NCI-H2227 (cell line): ENCODE measurements at regions not wholly inside any gene's neighbourhood (a gene's known extent, or its start where the extent isn't known, plus 50 kb on each side); places are given as distances from the start of the nearest gene placed in this dataset.
A peak's percentile ranks its signal among the peaks of the same experiment; 100 is the strongest.
"Not testable (repeated sequence)": the region's sequence is repeated elsewhere in the genome, so short reads cannot be mapped to it uniquely, and the experiment has no call there.

Experiments used
- DNase-seq: peaks from one replicate; lab custom pipeline; 2025; ENCODE audit not compliant: unreplicated experiment; lab: John Stamatoyannopoulos, UW

- DNase-seq: peak; percentile 77
Observed at GRCh38 chr20:40848526-40848925, 159.5 kb upstream of the MAFB start.

DNA sequence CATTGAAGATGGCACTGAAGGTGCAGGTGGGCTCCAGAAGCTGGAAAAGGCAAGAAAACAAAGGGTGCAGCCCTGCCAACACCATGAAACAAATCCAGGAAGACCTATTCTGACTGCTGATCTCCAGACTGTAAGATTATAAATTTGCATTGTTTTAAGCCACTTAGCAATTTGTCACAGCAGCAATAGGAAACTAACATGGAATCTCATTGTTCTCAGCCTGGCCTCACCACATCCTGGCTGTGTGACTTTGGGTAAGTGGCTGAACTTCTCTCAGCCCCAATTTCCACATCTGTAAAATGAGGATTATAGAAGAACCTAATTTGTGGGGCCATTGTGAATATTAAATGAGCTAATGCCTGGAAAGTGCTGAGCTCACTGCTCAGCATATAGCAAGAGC lies 160.4 kb upstream of the MAFB start:
- no peak for DNase-seq

DNA sequence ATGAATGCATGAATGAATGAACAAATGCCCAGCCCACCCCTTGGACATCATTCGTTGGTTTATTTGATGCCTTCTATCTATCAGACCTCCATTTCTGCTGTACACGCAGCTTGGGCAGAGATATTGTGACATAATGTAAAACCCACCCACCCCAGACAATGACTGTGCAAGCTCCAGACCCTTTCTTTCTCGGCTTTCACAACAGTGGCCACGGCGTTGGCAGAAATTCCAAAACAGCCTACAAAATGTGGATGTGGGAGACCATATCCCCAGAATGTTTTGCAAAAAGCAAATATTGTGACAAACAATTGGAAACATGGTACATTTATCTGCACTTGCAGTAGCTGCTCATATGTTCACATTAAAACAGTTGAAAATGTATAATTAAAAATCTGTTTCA lies 162.0 kb upstream of the MAFB start:
- no peak for DNase-seq

DNA sequence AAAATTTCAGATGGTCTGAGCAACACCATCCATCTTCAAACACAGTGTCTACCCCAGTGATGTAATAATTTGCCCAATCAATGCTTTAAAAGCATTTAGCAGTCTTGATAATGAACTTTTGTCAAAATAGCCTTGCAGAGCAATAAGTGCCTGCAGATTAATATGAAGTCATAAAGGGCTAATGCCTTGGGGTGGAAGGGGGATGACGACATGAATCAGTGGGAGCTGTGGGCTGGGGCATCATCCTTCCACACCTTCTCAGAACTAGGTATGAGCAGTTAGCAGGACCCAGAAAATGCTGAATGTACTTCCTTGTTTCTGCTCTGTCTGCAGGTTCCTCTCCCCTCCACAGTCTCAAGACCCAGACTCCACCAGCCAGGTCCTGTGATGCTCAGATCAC lies 166.2 kb upstream of the MAFB start:
- no peak for DNase-seq

DNA sequence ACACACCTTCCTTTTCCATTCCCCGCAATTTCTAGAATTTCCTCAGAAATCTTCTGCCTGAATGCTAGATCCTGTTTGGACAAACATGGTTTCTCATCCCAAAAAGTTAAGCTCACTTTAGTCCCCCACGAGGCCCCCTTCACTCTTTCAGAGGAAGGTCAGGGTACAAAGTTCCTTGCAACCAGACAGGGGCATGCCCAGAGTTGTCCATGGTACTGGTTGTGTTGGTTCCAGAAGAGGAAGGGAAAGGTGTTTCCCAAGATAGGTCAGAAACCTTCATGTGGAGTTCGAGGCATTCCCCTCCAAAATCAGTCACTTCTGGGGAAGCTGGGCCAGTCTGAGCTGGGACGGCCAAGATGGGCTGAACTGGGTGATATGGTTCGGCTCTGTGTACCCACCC lies 167.6 kb upstream of the MAFB start:
- no peak for DNase-seq

DNA sequence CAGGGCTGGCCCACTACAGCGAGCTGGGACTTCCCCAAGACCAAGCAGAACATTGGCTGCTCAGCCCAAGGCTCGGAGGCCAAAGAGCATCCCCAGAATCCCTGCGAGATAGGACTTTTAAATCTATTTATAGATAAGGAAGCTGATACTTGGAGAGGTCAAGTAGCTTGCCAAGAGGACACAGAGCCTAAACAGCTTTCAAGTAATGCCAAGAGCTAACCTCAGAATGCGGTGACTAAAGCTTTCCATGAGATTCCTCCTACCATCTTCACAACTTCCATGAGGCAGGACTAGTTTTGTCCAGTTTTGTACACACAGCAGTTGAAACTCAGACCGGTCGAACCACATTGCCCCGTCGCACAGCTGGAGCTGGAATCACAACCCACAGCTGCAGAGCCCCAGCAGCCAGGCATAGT lies 168.1 kb upstream of the TOP1 start:
- DNase-seq: no peak

GRCh38 chr20:40861427-40862008 lies 167.1 kb upstream of the TOP1 start:
- no peak for DNase-seq

DNA sequence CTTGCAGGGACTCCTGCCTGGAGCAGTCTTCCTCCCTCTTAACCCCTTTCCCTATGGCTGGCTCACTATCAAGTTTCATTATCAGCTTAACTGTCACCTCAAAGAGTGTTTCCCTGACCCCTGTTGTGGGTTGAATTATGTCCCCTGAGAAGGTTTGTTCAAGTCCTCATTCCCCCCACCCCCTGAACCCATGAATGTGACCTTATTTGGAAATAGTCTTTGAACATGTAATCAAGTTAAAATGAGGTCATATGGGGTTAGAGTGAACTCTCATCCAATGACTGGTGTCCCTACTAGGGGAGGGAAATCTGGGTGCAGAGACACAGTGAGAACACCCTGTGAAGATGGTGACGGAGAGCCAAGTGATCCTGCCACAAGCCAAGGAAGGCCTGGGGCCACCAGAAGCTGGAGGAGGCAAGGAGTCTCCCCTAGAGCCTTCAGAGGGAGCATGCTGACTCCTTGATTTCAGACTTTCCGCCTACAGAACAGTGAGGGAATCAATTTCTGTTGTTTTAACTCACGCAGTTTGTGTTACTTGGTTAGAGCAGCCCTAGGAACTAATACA lies 165.2 kb upstream of the TOP1 start:
- no peak for DNase-seq

DNA sequence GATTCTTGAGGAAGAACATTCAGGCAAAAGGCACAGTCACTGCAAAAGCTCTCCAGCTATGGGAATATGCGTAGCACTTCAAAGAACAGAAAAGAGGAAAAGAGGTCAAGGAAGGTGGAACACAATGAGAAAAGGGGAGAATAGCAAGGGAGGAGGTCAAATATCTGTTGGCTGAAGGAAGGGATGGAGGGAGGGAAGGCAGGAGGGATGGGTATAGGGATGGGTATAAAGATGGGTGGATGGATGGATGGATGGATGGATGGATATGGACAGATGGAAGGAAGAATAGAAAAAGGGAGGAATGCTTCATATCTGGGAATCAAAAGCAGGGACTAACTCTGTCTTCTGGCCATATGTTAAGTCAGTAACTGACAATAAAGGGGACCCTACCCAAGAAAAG lies 164.2 kb upstream of the TOP1 start:
- DNase-seq: no peak

DNA sequence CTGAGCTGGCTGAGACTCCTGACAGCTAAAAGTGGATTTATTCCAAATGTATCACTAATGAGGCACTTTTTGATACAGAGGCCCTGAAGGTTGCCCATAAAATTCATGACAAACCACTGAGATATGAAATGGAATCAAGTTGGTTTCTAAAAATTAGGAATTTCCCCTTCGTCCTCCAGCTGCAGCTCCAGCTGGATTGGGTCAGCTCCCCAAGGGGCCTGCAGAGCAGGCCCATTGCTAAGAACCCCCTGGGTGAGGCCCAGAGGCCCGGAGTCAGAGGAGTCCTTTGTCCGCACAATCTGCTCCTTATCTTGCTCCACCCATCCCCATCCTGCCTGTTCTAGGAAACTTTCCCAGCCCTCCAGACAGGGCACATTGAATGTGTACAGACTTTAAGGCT lies 163.5 kb upstream of the TOP1 start:
- no peak for DNase-seq

DNA sequence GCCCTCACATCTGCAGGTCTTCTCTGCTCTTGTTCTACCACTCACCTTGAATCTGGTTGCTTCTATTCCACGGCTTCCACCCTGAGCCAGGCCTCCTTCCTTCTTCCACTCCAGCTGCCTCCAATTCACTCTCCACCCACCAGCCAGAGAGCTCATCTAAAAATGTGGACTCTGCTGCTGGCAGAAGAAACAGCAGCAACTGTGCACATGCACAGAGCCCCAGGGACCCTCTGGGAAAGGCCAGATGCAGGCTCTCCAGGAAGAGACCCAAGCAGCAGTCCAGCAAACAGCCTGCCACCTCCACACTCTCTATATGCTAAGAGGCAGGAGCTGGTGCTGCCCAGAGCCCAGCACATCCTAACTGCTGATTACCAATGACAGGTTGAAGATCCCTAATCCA lies 162.6 kb upstream of the TOP1 start:
- no peak for DNase-seq

GRCh38 chr20:40868551-40869217 lies 159.9 kb upstream of the TOP1 start:
- no peak for DNase-seq

DNA sequence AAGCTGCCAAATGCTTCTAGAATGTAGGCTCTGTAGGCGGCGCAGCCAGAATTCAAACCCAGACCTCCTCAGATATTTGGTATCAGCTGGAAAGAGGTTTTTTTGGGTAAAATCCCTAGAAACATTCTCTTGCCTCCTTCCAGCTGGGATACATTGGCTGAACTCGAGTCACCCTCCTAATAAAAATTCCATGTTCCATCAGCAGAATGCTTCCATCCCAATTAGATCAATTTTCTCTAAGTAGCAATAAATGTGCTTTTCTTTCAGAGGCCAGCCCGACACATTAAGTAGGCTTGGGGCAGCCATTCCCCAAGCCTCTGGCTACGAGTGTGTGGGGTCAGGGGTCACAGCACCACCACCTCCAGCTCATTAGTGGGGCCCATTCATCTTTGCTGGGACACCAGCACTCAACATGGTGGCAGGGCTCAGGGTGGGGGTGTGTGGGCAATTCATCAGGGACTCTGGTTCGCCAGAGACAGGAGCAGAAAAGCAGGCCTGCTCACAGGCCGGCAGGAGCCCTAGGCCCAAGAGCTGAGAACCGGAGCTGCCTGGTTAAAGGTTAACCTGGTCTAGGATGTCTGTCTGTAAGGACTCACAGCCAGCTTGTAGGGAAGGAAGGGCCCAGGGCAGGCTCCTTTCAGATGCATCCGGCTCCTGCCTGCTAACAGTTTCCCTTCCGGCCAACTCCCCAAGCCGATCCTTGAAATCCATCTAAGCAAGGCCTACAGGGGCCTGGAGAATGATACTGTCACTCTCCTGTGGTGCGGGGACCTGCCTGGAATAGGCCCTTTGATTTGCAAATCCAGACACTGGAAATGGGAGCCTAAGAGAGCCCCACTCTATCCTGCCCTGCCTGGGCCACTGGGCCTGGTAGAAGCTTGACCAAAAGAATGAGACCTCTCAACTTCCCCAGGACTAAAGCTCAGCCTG lies 159.1 kb upstream of the TOP1 start:
- DNase-seq: peak; percentile 15

GRCh38 chr20:40875116-40876085 lies 153.2 kb upstream of the TOP1 start:
- no peak for DNase-seq

- DNase-seq: not testable (repeated sequence)
Observed at GRCh38 chr20:40878099-40878498, 150.5 kb upstream of the TOP1 start.

DNA sequence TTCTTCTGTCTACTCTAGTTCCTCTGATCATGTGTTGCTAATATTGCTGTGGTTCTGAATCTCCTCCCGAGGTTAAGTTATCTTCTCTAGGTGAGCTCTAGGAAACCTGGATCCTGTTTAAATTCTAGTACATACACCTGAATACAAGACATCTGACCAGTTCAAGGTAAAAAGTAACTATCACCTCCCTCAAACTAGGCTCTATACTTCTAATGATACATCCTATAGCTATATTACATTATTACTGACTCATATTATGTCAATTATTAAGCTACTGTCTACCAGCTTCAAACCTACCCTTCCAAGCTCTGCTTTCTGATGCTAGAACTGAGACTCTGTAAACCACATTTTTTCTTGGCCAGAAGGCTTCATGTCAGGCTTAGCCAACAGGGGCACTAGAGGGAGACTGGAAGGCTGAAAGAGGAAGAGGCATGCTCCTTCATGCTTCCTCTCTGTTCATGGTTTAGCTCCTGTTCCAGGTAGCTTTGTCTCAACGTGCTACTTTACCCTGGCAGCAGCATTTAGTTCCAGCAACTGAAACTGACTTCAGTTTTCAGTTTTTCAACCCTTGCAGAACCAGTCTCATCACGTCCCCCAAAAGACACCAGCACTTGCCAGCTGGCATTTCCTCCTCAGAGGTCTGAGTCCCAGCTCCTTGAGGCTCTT lies 148.4 kb upstream of the TOP1 start:
- no peak for DNase-seq

DNA sequence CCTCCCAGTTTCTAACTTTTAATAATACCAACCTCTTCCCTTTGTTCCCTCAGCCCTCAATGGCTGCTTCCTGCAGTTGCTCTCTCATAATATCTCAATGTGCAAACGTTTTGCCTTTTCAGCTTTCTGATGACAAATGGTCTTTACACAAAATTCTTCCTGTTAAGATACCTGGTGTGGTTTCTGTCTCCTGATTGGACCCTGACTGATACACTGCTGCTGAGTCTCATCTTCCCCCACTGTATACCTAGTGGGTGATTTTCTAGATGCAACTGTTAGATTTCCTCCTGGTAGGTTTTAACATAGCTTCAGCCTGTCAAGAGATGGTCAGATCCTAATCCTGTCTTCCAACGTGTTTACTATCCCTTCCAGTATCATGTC lies 147.9 kb upstream of the TOP1 start:
- DNase-seq: no peak

GRCh38 chr20:40882152-40882551 lies 146.5 kb upstream of the TOP1 start:
- no peak for DNase-seq

- peak; percentile 20 for DNase-seq
Observed at GRCh38 chr20:40883097-40883496, 145.5 kb upstream of the TOP1 start.

DNA sequence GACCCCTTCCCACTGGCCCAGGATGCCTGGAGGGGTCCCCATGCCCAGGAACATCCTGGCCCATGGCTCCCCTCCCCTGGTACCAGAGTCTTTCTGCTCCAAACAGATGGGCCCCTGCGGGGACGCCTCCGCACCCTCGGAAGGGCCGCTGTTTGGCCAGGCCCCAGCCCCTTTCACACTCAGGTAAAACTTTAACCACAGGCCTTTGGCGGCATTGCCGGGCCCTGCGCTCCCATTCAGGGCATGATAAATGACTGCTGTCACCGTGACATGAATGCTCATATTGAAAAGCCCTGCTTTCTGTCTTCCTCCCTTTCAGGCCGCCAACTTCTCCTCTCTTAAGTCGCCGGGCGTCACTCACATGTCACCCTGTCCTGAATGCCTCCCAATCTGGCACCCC lies 141.5 kb upstream of the TOP1 start:
- no peak for DNase-seq
